ENCODE measurements at regions not wholly inside any gene's neighbourhood (a gene's known extent, or its start where the extent isn't known, plus 50 kb on each side); places are given as distances from the start of the nearest gene placed in this dataset.

GRCh38 chr3:152037953-152038352 lies 164.5 kb downstream of the SUCNR1 start (continued):
- TF ChIP-seq RNF2 (IDR thresholded peaks at IDR 0.05; ENCODE audit: borderline replicate concordance, low read depth, low read length, missing control alignments, poor library complexity, severe bottlenecking) (no peak), MAFK (IDR thresholded peaks at IDR 0.05; ENCODE audit: low read depth, low read length) (no peak), TBP (IDR thresholded peaks at IDR 0.05; ENCODE audit: low read depth, low read length) (no peak)
